HFFc6 (cell line): ENCODE measurements at regions not wholly inside any gene's neighbourhood (a gene's known extent, or its start where the extent isn't known, plus 50 kb on each side); places are given as distances from the start of the nearest gene placed in this dataset.

ENCODE experiments used
- DNase-seq: peaks from one replicate; pipeline ENCODE4 v3.0.0-alpha.2; 2018
- H3K27ac Mint-ChIP-seq: 2 replicates; pipeline ENCODE4 v1.8.0; 2020; ENCODE audit warnings: mild to moderate bottlenecking, mixed read lengths
- H3K27me3 Mint-ChIP-seq: 2 replicates; pipeline ENCODE4 v1.8.0; 2021; ENCODE audit warnings: mild to moderate bottlenecking, moderate library complexity, mixed read lengths; ENCODE audit not compliant: insufficient read depth
- H3K36me3 Mint-ChIP-seq: 2 replicates; pipeline ENCODE4 v1.8.0; 2021; ENCODE audit warnings: low read depth, mixed read lengths
- H3K4me1 Mint-ChIP-seq: 2 replicates; pipeline ENCODE4 v1.8.0; 2020; ENCODE audit warnings: low read depth, mixed read lengths
- H3K4me3 Mint-ChIP-seq: 2 replicates; pipeline ENCODE4 v1.8.0; 2020; ENCODE audit warnings: mild to moderate bottlenecking, moderate library complexity, mixed read lengths
- H3K9me3 Mint-ChIP-seq: 2 replicates; pipeline ENCODE4 v1.8.0; 2020; ENCODE audit warnings: mild to moderate bottlenecking, mixed read lengths
- CTCF ChIP-seq: fragments of 200-600 bp; sonication (generic); IDR thresholded peaks from 2 replicates; pipeline ENCODE4 v1.5.0; 2021; ENCODE audit warnings: antibody characterized with exemption, mild to moderate bottlenecking

- H3K4me3 Mint-ChIP-seq: no peak overlapping the region
- H3K4me1 Mint-ChIP-seq: peaks cover 12% of the 10 kb centered on the region
- no peaks in the 10 kb centered on the region for H3K9me3 Mint-ChIP-seq
- H3K36me3 Mint-ChIP-seq: no peaks in the 10 kb centered on the region
- peaks cover 21% of the 10 kb centered on the region for H3K27me3 Mint-ChIP-seq
- H3K27ac Mint-ChIP-seq: no peak overlapping the region
- DNase-seq: no peak
- no peak for TF ChIP-seq CTCF
Observed at GRCh38 chr6:19463250-19463649, 373.9 kb upstream of the ID4 start.

- no peak for DNase-seq
- H3K4me1 Mint-ChIP-seq: peaks cover 12% of the 10 kb centered on the region
- TF ChIP-seq CTCF: no peak
- no peaks in the 10 kb centered on the region for H3K9me3 Mint-ChIP-seq
- H3K27me3 Mint-ChIP-seq: peaks cover 21% of the 10 kb centered on the region
- no peak overlapping the region for H3K27ac Mint-ChIP-seq
- no peaks in the 10 kb centered on the region for H3K36me3 Mint-ChIP-seq
- H3K4me3 Mint-ChIP-seq: no peak overlapping the region
Observed at GRCh38 chr6:19463925-19464324, 373.2 kb upstream of the ID4 start.

GRCh38 chr6:19465256-19465655 is 371.9 kb upstream of the ID4 start:
- Mint-ChIP-seq H3K9me3 (no peaks in the 10 kb centered on the region), H3K36me3 (no peaks in the 10 kb centered on the region), H3K27me3 (peaks cover 21% of the 10 kb centered on the region), H3K27ac (no peak overlapping the region), H3K4me1 (peaks cover 12% of the 10 kb centered on the region), H3K4me3 (no peak overlapping the region)
- TF ChIP-seq CTCF: no peak
- DNase-seq: no peak

- Mint-ChIP-seq H3K4me3 (no peak overlapping the region), H3K27ac (no peak overlapping the region), H3K9me3 (no peaks in the 10 kb centered on the region), H3K36me3 (no peaks in the 10 kb centered on the region), H3K27me3 (peaks cover 20% of the 10 kb centered on the region), H3K4me1 (peaks cover 12% of the 10 kb centered on the region)
- peak; percentile 65 for DNase-seq
- TF ChIP-seq CTCF: no peak
Observed at GRCh38 chr6:19465760-19466159, 371.4 kb upstream of the ID4 start.

- no peaks in the 10 kb centered on the region; the same call in 1 of the 2 replicates for H3K9me3 Mint-ChIP-seq
- H3K4me3 Mint-ChIP-seq: no peak overlapping the region
- no peaks in the 10 kb centered on the region for H3K27me3 Mint-ChIP-seq
- no peak overlapping the region for H3K27ac Mint-ChIP-seq
- no peak for DNase-seq
- H3K4me1 Mint-ChIP-seq: peaks cover 18% of the 10 kb centered on the region
- TF ChIP-seq CTCF: no peak
- no peaks in the 10 kb centered on the region for H3K36me3 Mint-ChIP-seq
Observed at GRCh38 chr6:19470333-19470732, 366.8 kb upstream of the ID4 start.

- H3K9me3 Mint-ChIP-seq: no peaks in the 10 kb centered on the region; the same call in 1 of the 2 replicates
- H3K27ac Mint-ChIP-seq: no peak overlapping the region; the same call in 1 of the 2 replicates
- peak; percentile 90 for DNase-seq
Observed at GRCh38 chr6:19472153-19472552, 365.0 kb upstream of the ID4 start.

More at GRCh38 chr6:19472153-19472552, 365.0 kb upstream of the ID4 start:
- no peak for TF ChIP-seq CTCF
- H3K4me1 Mint-ChIP-seq: peaks cover 8% of the 10 kb centered on the region
- H3K36me3 Mint-ChIP-seq: 0 out of 2 replicates have a peak, but pooled peaks cover 5% of the 10 kb centered on the region
- peaks cover 7% of the 10 kb centered on the region; the same call in 1 of the 2 replicates for H3K27me3 Mint-ChIP-seq
- no peak overlapping the region for H3K4me3 Mint-ChIP-seq
